GM12892 (cell line): ENCODE measurements at regions not wholly inside any gene's neighbourhood (a gene's known extent, or its start where the extent isn't known, plus 50 kb on each side); places are given as distances from the start of the nearest gene placed in this dataset.

Source experiments
- POLR2A ChIP-seq: IDR thresholded peaks from 2 replicates; pipeline ENCODE4 v1.6.1; 2011; ENCODE audit warnings: low read depth, low read length, control low read depth
- POLR2AphosphoS5 ChIP-seq: IDR thresholded peaks from 2 replicates; pipeline ENCODE4 v1.6.1; 2011; ENCODE audit warnings: low read depth, low read length, control low read depth

DNA sequence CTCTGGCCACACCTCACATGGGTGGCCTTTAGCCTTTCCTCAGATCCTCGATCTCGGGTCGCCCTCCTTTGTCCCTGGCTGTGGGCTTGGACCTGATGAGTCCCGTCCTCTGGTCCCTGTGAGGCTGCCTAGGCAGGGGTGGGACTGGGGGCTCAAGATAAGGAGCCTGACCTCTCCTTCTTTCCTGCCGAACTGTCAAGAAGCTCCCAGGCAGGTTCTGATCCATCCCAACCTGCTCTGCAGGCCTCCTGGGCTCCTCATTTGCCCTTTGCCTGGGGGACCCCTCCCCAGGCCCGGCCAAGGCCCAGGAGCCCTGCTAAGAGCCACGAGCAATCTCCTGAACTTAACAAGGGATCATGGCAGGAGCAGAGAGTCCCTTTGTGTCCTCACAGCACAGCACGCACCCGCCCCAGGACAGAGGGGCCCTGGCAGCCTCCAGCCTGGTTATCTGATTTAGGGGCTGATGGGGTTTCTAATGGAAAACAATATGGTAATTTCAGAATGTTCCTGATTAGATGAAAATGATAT is 82.4 kb upstream of the POU3F1 start:
- TF ChIP-seq POLR2AphosphoS5 (no peak), POLR2A (no peak)
